ENCODE measurements at regions not wholly inside any gene's neighbourhood (a gene's known extent, or its start where the extent isn't known, plus 50 kb on each side); places are given as distances from the start of the nearest gene placed in this dataset.

GRCh38 chr15:75129788-75130187 is 71.9 kb upstream of the C15orf39 start:
- no peaks in the 10 kb centered on the region for H3K27me3 ChIP-seq (ENCODE audit: control insufficient read depth, insufficient read depth, low read length)
- no peak for DNase-seq (ENCODE audit: low read depth in 4 of 6, low spot score in 6 of 6)
- H3K36me3 ChIP-seq (ENCODE audit: control insufficient read depth, insufficient read depth, low read length) = no peaks in the 10 kb centered on the region
- H3K4me3 ChIP-seq (ENCODE audit: low read depth, low read length) = no peak overlapping the region
- 70% methylated on average over 4 of the region's 4 CpGs for WGBS (ENCODE audit: insufficient coverage)
- H3K9me3 ChIP-seq (ENCODE audit: control insufficient read depth, insufficient read depth, low read length) = no peaks in the 10 kb centered on the region
- no peak overlapping the region for H3K27ac ChIP-seq (ENCODE audit: low read depth, low read length)
- H3K4me1 ChIP-seq (ENCODE audit: control insufficient read depth, insufficient read depth, low read length) = no peaks in the 10 kb centered on the region

- H3K36me3 ChIP-seq (ENCODE audit: control insufficient read depth, insufficient read depth, low read length) = no peaks in the 10 kb centered on the region
- H3K27ac ChIP-seq (ENCODE audit: low read depth, low read length) = no peak overlapping the region
- H3K4me1 ChIP-seq (ENCODE audit: control insufficient read depth, insufficient read depth, low read length) = no peaks in the 10 kb centered on the region
- no peaks in the 10 kb centered on the region for H3K27me3 ChIP-seq (ENCODE audit: control insufficient read depth, insufficient read depth, low read length)
- DNase-seq (ENCODE audit: low read depth in 4 of 6, low spot score in 6 of 6) = no peak
- H3K4me3 ChIP-seq (ENCODE audit: low read depth, low read length) = no peak overlapping the region
- no peaks in the 10 kb centered on the region for H3K9me3 ChIP-seq (ENCODE audit: control insufficient read depth, insufficient read depth, low read length)
- no CpG with 5 or more reads among the region's 1 CpG for WGBS (ENCODE audit: insufficient coverage)
Observed at GRCh38 chr15:75131269-75131643, 70.4 kb upstream of the C15orf39 start.

- Histone ChIP-seq H3K4me3 (ENCODE audit: low read depth, low read length) (no peak overlapping the region), H3K27ac (ENCODE audit: low read depth, low read length) (no peak overlapping the region), H3K27me3 (ENCODE audit: control insufficient read depth, insufficient read depth, low read length) (no peaks in the 10 kb centered on the region), H3K9me3 (ENCODE audit: control insufficient read depth, insufficient read depth, low read length) (no peaks in the 10 kb centered on the region), H3K36me3 (ENCODE audit: control insufficient read depth, insufficient read depth, low read length) (no peaks in the 10 kb centered on the region), H3K4me1 (ENCODE audit: control insufficient read depth, insufficient read depth, low read length) (no peaks in the 10 kb centered on the region)
- no CpG with 5 or more reads among the region's 2 CpGs for WGBS (ENCODE audit: insufficient coverage)
- no peak for DNase-seq (ENCODE audit: low read depth in 4 of 6, low spot score in 6 of 6)
Observed at GRCh38 chr15:75134748-75135147, 66.9 kb upstream of the C15orf39 start.

GRCh38 chr15:75136118-75136517 is 65.6 kb upstream of the C15orf39 start:
- no peak overlapping the region for H3K4me3 ChIP-seq (ENCODE audit: low read depth, low read length)

GRCh38 chr15:75136758-75137157 is 64.9 kb upstream of the C15orf39 start:
- Histone ChIP-seq H3K9me3 (ENCODE audit: control insufficient read depth, insufficient read depth, low read length) (no peaks in the 10 kb centered on the region), H3K27me3 (ENCODE audit: control insufficient read depth, insufficient read depth, low read length) (no peaks in the 10 kb centered on the region), H3K4me3 (ENCODE audit: low read depth, low read length) (no peak overlapping the region), H3K27ac (ENCODE audit: low read depth, low read length) (no peak overlapping the region), H3K36me3 (ENCODE audit: control insufficient read depth, insufficient read depth, low read length) (no peaks in the 10 kb centered on the region), H3K4me1 (ENCODE audit: control insufficient read depth, insufficient read depth, low read length) (no peaks in the 10 kb centered on the region)
- WGBS (ENCODE audit: insufficient coverage) = 100% methylated on average over 1 of the region's 2 CpGs
- no peak for DNase-seq (ENCODE audit: low read depth in 4 of 6, low spot score in 6 of 6)

More at GRCh38 chr15:75136118-75136517, 65.6 kb upstream of the C15orf39 start:
- Histone ChIP-seq H3K36me3 (ENCODE audit: control insufficient read depth, insufficient read depth, low read length) (no peaks in the 10 kb centered on the region), H3K27ac (ENCODE audit: low read depth, low read length) (no peak overlapping the region), H3K27me3 (ENCODE audit: control insufficient read depth, insufficient read depth, low read length) (no peaks in the 10 kb centered on the region), H3K4me1 (ENCODE audit: control insufficient read depth, insufficient read depth, low read length) (no peaks in the 10 kb centered on the region), H3K9me3 (ENCODE audit: control insufficient read depth, insufficient read depth, low read length) (no peaks in the 10 kb centered on the region)
- WGBS (ENCODE audit: insufficient coverage) = 63% methylated on average over 3 of the region's 3 CpGs
- DNase-seq (ENCODE audit: low read depth in 4 of 6, low spot score in 6 of 6) = no peak

GRCh38 chr15:75138016-75138999 is 63.4 kb upstream of the C15orf39 start:
- Histone ChIP-seq H3K4me1 (ENCODE audit: control insufficient read depth, insufficient read depth, low read length) (no peaks in the 10 kb centered on the region), H3K9me3 (ENCODE audit: control insufficient read depth, insufficient read depth, low read length) (peaks cover 14% of the 10 kb centered on the region), H3K27me3 (ENCODE audit: control insufficient read depth, insufficient read depth, low read length) (no peaks in the 10 kb centered on the region), H3K4me3 (ENCODE audit: low read depth, low read length) (no peak overlapping the region), H3K27ac (ENCODE audit: low read depth, low read length) (no peak overlapping the region), H3K36me3 (ENCODE audit: control insufficient read depth, insufficient read depth, low read length) (no peaks in the 10 kb centered on the region)
- peak in 1 of 6 donors; percentile 38 for DNase-seq (ENCODE audit: low read depth in 4 of 6, low spot score in 6 of 6)
- WGBS (ENCODE audit: insufficient coverage) = 86% methylated on average over 10 of the region's 20 CpGs

GRCh38 chr15:75140080-75140879 is 61.4 kb upstream of the C15orf39 start:
- Histone ChIP-seq H3K36me3 (ENCODE audit: control insufficient read depth, insufficient read depth, low read length) (no peaks in the 10 kb centered on the region), H3K9me3 (ENCODE audit: control insufficient read depth, insufficient read depth, low read length) (peaks cover 27% of the 10 kb centered on the region), H3K27me3 (ENCODE audit: control insufficient read depth, insufficient read depth, low read length) (no peaks in the 10 kb centered on the region), H3K4me1 (ENCODE audit: control insufficient read depth, insufficient read depth, low read length) (no peaks in the 10 kb centered on the region), H3K27ac (ENCODE audit: low read depth, low read length) (no peak overlapping the region), H3K4me3 (ENCODE audit: low read depth, low read length) (no peak overlapping the region)
- no peak for DNase-seq (ENCODE audit: low read depth in 4 of 6, low spot score in 6 of 6)
- 85% methylated on average over 5 of the region's 7 CpGs for WGBS (ENCODE audit: insufficient coverage)

- Histone ChIP-seq H3K27me3 (ENCODE audit: control insufficient read depth, insufficient read depth, low read length) (no peaks in the 10 kb centered on the region), H3K4me1 (ENCODE audit: control insufficient read depth, insufficient read depth, low read length) (no peaks in the 10 kb centered on the region), H3K36me3 (ENCODE audit: control insufficient read depth, insufficient read depth, low read length) (no peaks in the 10 kb centered on the region), H3K27ac (ENCODE audit: low read depth, low read length) (no peak overlapping the region), H3K4me3 (ENCODE audit: low read depth, low read length) (no peak overlapping the region), H3K9me3 (ENCODE audit: control insufficient read depth, insufficient read depth, low read length) (peaks cover 28% of the 10 kb centered on the region)
- WGBS (ENCODE audit: insufficient coverage) = 100% methylated on average over 2 of the region's 3 CpGs
- DNase-seq (ENCODE audit: low read depth in 4 of 6, low spot score in 6 of 6) = no peak
Observed at GRCh38 chr15:75142499-75142898, 59.2 kb upstream of the C15orf39 start.

- WGBS (ENCODE audit: insufficient coverage) = 89% methylated on average over 5 of the region's 5 CpGs
- H3K9me3 ChIP-seq (ENCODE audit: control insufficient read depth, insufficient read depth, low read length) = peaks cover 28% of the 10 kb centered on the region
Observed at GRCh38 chr15:75143738-75144334, 57.8 kb upstream of the C15orf39 start.

More at GRCh38 chr15:75143738-75144334, 57.8 kb upstream of the C15orf39 start:
- no peaks in the 10 kb centered on the region for H3K36me3 ChIP-seq (ENCODE audit: control insufficient read depth, insufficient read depth, low read length)
- peak in 2 of 6 donors; percentile 2 to 4 for DNase-seq (ENCODE audit: low read depth in 4 of 6, low spot score in 6 of 6)
- H3K27ac ChIP-seq (ENCODE audit: low read depth, low read length) = no peak overlapping the region
- no peaks in the 10 kb centered on the region for H3K27me3 ChIP-seq (ENCODE audit: control insufficient read depth, insufficient read depth, low read length)
- H3K4me3 ChIP-seq (ENCODE audit: low read depth, low read length) = no peak overlapping the region
- H3K4me1 ChIP-seq (ENCODE audit: control insufficient read depth, insufficient read depth, low read length) = no peaks in the 10 kb centered on the region

Measured in spinal cord (tissue), 9 donors.